HG03280 (cell line): ENCODE measurements at regions not wholly inside any gene's neighbourhood (a gene's known extent, or its start where the extent isn't known, plus 50 kb on each side); places are given as distances from the start of the nearest gene placed in this dataset.
"Not testable (repeated sequence)": the region's sequence is repeated elsewhere in the genome, so short reads cannot be mapped to it uniquely, and the experiment has no call there.

Experiments used
- ATAC-seq: cut with Tn5 transposase; IDR thresholded peaks from one replicate; pipeline ENCODE4 v1.9.1; 2021; ENCODE audit warnings: mild to moderate bottlenecking, moderate library complexity; ENCODE audit not compliant: unreplicated experiment

DNA sequence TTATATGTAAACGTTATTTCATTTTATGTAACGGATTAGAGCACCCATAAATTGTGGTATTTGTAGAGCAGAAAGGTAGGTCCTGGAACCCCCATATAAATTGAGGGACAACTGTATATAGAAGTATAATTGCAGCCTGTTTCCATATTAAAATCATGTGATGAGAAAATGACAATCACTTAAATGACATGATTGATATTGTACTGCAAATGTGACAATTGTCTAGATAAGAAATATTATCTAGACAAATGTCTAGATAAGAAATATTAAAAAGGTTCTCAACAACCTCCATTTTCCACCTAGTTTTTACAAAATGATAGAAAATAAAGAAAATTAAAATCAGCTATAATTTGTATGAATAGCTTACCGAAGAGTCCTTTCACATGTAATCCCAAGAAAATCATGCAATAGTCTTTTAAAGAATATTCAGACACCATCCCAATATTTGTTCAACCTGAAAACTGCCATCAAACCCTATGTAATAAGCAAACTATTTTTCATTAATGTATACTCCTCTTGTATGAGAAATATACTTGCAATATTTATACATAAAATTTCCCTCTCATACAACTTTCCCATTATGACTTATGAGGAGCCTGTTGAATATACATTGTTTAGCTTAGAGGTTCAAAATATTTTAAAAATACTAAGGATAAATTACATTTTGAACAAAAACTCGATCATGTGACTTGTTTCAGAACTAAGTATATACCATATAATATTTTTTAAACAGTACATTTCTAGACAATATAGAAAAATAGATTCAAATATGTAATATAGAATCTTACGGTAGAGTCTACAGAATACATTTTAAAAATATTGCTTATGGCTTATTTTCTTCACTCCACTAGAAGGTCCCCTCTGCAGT lies 153.2 kb downstream of the CRPPA start:
- ATAC-seq, result no peak

DNA sequence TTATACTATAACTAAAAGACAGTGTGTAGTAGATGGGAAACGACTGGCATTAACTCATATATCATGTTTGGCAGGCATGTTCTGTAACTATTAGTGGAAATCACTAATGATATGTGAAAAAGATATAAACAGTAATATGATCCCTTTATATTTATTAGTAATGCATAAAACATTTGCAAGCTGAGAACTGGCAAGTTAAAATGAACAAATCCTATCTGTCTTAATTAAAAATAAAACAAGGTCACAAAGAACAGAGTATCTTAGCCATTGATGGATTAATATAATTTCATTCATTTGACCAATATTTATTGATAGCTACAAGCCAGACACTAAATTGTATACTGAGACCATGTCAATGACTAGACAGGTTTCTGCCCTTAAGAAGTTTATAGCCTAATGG lies 154.5 kb downstream of the CRPPA start:
- ATAC-seq, result no peak

DNA sequence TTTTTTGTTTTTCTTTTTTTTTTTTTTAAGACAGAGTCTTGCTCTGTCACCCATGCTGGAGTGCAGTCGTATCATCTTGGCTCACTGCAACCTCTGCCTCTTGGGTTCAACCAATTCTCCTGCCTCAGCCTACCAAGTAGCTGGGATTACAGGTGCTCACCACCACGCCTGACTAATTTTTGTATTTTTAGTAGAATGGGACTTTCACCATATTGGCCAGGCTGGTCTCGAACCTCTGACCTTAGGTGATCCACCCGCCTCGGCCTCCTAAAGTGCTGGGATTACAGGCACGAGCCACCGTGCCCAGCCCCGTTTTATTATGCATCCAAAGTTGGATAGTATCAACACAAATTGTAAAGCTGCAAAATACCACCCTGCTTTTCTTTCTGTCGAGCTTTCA lies 154.9 kb downstream of the CRPPA start:
- ATAC-seq, result not testable (repeated sequence)

DNA sequence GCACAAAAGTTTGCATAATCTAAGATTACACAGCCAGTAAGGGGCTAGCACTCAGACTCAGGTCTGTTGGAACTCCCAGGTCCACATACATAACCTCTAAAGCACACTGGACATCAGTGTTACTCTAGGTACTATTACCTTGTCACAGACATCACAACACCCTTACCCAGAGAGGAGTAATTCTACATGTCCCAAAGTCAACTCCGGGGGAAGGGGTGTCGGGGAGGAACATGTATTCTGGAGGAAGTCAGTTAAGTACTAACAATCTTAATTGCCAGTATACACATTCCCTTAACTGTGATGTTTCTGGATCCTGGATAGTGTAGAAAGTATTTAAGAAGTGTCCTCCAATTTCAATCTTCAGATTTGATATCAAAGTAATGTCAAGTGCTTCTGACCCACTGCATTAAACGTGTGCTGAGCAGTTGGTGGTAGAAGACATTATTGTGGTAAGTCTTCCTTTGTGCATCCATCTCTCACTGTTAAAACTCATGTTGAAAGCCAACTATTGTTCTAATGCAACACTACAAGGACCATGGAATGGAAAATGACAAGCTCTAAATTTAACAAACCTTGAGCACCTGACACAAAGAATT lies 155.4 kb downstream of the CRPPA start:
- no peak for ATAC-seq

GRCh38 chr7:16264823-16265804 lies 156.2 kb downstream of the CRPPA start:
- ATAC-seq, result no peak

GRCh38 chr7:16264036-16264819 lies 157.1 kb downstream of the CRPPA start:
- no peak for ATAC-seq

- not testable (repeated sequence) for ATAC-seq
Measured at GRCh38 chr7:16263377-16263776, 158.0 kb downstream of the CRPPA start.

GRCh38 chr7:16261654-16262053 lies 159.7 kb downstream of the CRPPA start:
- ATAC-seq, result no peak

DNA sequence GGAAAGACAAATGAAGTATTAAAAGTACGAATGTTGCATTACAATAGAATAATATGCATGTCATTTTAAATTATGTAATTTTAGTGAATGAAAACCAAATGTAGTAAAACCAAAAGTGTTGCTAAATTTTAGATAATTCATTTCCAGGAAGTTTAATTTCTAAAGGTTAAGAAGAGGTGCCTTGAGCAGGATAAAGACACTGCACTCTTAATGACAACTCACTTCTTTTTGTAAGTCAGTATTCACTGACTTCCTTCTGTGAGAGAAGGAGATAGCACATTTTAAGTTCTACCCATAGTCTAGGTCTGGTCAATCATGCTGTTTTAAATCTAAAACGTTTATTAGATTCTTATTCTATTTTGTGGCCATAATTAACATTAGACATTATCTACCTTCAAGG lies 160.2 kb downstream of the CRPPA start:
- ATAC-seq, result no peak

DNA sequence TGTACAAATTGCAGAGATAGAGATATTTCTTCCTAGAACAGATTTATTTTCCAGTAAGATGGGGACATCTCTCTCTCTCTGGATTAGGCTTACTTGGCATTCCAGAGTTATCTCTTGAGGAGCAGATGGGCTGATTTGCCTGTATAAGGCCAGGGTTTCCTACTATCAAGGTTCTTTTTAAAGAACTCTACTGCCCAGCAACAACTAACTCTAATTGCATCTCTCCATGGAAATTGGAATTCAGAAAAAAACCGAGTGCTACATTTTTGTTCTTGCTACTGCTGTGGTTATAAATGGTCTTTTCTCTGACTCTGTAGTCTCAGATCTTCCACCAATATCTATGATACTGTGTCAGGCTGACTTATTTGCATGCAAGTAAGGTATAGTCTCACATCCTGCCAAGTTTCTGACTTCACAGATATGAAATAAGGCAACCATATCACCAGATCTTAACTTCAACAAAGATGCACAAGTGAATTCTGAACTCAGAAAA lies 161.1 kb downstream of the CRPPA start:
- no peak for ATAC-seq

DNA sequence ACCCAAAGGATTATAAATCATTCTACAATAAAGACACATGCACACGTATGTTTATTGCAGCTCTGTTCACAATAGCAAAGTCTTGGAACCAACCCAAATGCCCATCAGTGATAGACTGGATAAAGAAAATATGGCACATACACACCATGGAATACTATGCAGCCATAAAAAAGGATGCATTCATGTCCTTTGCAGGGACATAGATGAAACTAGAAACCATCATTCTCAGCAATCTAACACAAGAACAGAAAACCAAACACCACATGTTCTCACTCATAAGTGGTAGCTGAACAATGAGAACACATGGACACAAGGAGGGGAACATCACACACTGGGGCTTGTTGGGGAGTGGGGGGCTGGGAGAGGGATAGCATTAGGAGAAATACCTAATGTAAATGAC lies 164.9 kb downstream of the CRPPA start:
- not testable (repeated sequence) for ATAC-seq

DNA sequence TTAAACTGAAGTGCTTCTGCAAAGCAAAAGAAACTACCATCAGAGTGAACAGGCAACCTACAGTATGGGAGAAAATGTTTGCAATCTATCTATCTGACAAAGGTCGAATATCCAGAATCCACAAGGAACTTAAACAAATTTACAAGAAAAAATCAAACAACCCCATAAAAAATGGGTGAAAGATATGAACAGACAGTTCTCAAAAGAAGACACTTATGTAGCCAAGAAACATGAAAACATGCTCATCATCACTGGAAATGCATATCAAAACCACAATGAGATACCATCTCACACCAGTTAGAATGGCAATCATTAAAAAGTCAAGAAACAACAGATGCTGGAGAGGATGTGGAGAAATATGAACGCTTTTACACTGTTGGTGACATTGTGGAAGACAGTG lies 165.4 kb downstream of the CRPPA start:
- not testable (repeated sequence) for ATAC-seq

DNA sequence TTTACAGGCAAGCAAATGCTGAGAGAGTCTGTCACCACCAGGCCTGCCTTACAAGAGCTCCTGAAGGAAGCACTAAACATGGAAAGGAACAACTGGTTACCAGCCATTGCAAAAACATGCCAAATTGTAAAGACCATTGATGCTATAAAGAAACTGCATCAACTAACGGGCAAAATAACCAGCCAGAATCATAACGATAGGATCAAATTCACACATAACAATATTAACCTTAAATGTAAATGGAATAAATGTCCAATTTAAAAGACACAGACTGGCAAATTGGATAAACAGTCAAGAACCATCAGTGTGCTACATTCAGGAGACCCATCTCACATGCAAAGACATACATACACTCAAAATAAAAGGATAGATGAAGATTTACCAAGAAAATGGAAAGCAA lies 170.7 kb downstream of the CRPPA start:
- ATAC-seq, result not testable (repeated sequence)

DNA sequence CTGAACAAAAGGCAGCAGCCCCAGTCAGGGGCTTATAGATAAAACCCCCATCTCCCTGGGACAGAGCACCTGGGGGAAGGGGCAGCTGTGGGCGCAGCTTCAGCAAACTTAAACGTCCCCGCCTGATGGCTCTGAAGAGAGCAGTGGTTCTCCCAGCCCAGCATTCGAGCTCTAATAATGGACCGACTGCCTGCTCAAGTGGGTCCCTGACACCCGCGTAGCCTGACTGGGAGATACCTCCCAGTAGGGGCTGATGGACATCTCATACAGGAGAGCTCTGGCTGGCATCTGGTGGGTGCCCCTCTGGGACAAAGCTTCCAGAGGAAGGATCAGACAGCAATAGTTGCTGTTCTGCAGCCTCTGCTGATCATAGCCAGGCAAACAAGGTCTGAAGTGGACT lies 172.1 kb downstream of the CRPPA start:
- not testable (repeated sequence) for ATAC-seq

- not testable (repeated sequence) for ATAC-seq
Measured at GRCh38 chr7:16248556-16248955, 172.8 kb downstream of the CRPPA start.

DNA sequence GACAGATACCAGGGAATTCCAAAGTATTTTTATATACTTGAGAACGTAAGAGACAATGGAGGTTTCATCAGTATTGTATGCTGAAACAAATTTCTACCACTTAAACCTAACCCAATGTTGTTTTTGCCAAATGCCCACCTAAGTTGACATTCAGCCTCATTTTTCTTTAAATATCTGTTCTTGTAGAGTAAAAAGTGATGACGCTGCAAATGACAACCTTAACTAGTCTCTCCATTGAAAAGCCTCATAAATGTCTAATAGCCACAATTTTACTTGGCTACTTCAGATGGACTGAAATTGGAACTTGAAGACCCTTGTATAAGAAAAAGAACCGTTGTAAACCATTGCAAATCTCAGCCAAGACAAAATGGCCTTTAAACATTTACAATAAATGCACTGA lies 176.9 kb downstream of the CRPPA start:
- ATAC-seq, result no peak

DNA sequence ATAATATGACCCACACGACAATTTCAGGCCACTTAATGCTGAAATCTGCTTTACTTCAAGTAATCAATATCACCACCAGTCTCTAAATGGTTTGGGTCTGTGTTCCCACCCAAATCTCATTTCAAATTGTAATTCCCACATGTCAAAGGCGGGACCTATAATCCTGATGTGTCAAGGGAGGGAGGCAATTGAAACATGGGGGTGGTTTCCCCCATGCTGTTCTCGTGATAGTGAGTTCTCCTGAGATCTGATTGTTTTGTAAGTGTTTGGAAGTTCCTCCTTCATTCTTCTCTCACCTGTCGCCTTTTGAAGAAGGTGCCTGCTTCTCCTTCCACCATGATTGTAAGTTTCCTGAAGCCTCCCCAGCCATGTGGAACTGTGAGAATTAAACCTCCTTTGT lies 178.4 kb downstream of the CRPPA start:
- ATAC-seq, result no peak

- no peak for ATAC-seq
Measured at GRCh38 chr7:16241017-16241416, 180.3 kb downstream of the CRPPA start.

GRCh38 chr7:16236381-16236780 lies 185.0 kb downstream of the CRPPA start:
- no peak for ATAC-seq
